NCI-H2227 treated with DMSO at 0.1 percent for 48 hours (cell line): ENCODE measurements at regions not wholly inside any gene's neighbourhood (a gene's known extent, or its start where the extent isn't known, plus 50 kb on each side); places are given as distances from the start of the nearest gene placed in this dataset.

ENCODE experiments used
- DNase-seq: peaks from one replicate; lab custom pipeline; 2025; lab: John Stamatoyannopoulos, UW

- DNase-seq, result no peak
Measured at GRCh38 chr20:40320517-40321011, 368.5 kb downstream of the MAFB start.

DNA sequence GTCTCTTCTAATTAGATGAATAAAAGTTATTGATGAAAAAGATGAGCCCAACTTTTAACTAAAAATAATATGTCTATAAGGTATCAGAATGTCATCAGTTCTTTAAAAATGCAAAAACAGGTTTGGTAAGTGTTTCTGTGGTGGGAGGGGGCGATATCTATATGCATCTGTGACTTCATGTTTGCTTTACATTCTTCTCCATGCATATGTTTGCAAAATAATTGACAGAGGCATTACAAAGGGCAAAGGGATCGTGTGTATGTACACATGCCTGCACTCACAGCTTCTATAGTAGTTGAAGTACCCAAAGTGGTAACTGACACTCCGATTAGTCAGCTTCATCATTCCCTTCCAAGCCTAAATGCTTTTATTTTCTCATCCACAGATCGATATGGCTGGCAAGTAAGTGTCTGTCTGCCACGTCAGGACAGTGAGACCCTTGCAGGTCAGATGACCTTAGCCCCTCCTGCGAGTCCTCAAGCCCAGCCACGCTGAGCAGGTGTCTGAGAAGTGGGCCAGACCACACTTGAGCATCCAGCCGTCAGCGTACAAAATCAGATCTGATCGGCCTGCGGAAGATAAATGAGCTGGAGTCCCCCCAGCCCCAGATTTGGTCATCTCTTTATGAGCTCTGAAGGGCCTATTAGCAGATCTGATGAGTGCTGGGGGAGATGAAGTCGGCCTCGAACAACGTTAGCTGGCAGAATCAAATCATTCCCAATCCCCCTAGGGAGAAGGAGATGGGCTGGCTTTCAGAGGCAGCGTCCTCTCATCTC is 369.1 kb downstream of the MAFB start:
- DNase-seq, result peak; percentile 52

- no peak for DNase-seq
Measured at GRCh38 chr20:40319056-40319455, 370.0 kb downstream of the MAFB start.

DNA sequence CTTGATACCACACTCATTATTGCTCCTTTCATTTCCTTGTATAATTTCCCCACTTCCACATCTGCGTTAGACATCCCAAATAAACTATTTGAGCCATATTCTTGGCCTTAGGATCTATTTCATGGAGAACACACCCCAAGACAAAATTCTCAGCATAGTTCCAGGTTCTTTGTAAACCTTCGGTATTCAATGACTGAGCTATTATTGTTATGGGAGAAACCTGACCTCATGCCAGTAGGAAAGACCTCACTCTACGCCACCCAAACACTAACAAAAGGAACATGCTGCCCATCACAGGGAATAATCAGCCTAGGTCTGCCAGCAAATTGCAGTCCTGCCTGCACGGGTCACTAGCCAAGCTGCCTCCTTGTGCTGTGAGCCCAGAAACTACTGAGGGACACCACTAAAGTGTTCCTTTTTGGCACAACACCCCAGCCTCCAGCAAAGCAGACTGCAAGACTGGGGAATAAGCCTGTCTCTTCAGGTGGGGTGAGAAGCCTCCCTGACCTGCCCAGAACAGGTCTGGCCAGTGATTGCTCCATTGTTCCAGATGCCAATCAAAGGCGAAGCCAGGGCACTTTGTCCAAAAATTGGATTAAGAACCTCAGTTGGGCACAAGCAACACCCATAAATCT is 371.8 kb downstream of the MAFB start:
- no peak for DNase-seq

DNA sequence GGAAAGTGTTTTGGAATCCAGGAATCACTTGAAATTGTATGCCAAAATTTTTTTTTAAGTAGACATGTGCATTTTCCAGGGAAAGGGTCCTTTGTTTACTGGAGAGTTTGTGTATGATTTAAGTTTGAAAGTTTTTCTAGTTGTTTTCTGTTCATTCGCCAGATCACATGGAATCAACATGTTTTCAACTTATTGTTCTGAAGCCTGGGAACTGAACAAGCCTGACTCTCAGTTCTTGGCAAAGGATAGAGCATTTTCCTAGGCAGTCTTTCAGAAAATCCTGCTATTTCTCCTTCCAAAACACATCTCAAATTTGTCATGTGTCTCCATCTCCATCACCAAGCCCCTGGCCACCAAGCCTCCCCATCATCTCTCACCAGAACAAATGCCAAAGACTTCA is 374.8 kb downstream of the MAFB start:
- DNase-seq, result no peak

DNA sequence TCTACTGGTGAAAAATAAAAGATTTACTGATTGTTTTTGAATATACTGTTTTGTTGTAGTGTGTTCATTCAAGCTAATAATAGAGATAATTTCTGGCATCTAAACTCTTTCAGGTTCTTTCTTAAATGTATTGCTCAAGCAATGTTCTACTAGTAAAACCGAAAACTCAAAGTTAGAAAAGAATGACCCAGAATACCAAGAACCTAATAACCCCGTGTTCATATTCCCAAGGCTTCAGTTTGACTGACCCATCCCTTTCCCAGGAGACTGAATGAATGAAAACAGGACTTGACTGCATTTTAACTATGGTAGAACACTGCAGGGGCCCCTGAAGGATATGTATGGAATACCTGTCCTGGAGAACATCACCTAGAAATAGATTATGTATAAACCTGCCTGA is 375.3 kb downstream of the MAFB start:
- DNase-seq, result no peak

DNA sequence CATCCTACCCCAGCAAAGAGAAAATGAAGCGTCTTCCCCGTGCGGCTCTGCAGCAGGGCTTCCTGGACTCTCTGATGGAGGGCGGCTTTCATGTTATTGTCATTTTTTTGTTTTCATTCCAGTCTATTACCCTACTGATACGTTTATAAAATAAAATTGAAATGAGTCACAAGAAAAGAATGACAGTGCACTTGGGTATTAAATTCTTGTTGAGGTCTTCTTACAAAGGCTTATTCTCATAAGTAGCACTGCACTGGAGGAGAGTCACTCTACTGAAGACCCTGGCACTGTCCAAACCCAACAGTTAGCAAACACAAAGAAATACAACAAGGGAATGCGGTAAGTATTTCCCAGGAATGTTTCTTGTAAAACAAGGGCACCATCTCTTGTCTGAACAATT is 379.3 kb downstream of the MAFB start:
- no peak for DNase-seq

DNA sequence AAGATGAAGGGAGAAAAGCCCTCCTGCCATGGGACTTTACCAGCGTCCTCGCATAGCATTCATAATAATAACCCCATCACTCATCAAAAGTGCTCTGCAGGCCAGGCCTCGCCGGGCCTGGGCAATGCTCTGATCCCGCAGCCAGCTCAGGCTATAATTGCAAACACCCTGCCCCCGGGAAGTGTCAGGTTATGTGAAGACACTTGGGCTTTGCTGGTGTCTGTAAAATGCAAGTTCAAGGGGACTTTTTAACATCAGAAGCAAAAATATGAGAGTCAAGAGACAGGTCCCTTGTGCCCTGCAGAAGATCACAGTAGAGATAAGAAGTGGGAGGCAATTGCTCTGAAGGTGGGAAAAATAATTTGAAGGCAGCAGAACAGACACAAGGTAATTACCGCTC is 381.0 kb downstream of the MAFB start:
- peak; percentile 25 for DNase-seq

- DNase-seq, result no peak
Measured at GRCh38 chr20:40307268-40307667, 381.8 kb downstream of the MAFB start.

DNA sequence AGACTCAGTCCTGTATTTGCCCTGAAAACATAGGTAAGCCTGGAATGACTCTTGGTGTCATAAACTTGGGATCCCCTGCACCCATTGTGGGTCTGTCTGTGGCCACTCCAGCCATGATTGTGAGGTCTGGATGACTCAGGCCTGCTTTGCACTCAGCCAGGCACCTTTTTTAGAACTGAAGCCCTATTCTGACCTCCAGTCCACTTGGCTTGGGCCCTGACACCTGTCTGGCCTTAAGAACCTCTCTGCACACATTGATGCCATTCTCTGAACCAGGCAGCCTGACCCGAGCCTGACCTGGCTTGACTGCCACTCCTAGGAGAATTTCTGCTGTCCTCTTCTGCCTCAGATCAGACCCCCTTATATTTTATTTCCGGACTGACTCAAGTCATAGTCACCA is 383.7 kb downstream of the MAFB start:
- no peak for DNase-seq

GRCh38 chr20:40304119-40304613 is 384.9 kb downstream of the MAFB start:
- DNase-seq, result no peak

GRCh38 chr20:40294747-40295146 is 394.3 kb downstream of the MAFB start:
- no peak for DNase-seq

DNA sequence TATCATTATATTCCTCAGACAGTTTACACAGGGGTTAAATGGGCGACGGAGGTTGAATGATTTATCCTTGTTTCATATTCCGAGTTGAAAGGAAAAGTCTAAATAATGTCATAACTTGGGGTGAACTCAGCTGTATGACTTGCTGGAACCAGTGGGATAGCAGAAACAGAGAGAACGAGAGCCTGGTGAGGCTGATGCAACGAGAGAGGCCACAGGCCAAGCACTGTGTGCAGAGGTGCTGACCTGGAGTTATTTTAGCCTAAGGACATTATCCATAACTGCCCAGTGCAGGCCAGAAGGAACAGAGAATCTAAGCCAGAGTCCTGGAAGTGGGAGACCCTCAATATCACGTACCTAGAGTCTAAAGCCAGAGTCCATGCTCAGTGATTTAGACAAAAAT is 394.9 kb downstream of the MAFB start:
- peak; percentile 56 for DNase-seq

GRCh38 chr20:40293740-40294139 is 395.3 kb downstream of the MAFB start:
- peak; percentile 56 for DNase-seq

- DNase-seq, result no peak
Measured at GRCh38 chr20:40291493-40292135, 397.4 kb downstream of the MAFB start.

GRCh38 chr20:40287683-40288082 is 401.4 kb downstream of the MAFB start:
- DNase-seq, result no peak

GRCh38 chr20:40286975-40287531 is 402.0 kb downstream of the MAFB start:
- DNase-seq, result no peak

- no peak for DNase-seq
Measured at GRCh38 chr20:40284611-40285010, 404.4 kb downstream of the MAFB start.

DNA sequence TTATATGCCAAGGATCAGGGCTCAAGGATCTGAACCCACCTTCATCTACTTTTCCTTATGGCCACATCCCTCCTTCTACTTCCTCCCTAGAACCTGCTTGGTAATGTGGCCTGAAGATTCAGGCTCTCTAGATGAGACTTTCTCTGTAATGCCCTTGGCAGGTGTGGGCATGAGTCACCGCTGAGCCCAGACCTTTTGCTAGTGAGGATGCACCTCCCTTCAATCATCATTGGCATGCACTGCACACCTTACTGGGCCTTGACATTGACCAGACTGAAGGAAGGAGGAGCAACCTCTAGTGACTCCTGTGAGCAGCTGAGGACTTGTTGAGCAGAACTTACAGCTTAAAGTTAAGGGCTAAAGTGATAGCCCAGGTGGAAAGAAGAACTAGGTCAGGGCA is 405.3 kb downstream of the MAFB start:
- no peak for DNase-seq

- DNase-seq, result no peak
Measured at GRCh38 chr20:40282941-40283340, 406.1 kb downstream of the MAFB start.

DNA sequence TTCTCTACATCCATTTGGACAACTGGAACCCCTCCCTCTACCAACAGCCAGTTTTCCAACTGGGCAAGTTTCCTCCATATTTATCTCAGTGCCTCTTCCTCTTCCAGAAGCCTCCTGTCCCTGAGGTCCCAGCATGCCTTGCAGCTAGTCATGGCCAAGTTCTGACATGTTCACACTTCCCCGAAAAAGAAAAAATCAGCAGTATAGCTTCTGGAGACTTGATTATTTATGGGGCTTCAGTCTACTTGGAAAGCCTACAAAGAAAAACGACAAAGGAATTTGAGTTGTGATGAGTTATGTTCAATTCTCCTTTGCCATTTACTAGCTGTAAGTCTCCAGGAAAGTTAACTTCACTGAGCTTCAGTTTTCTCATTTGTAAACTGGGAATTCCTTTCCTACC is 406.5 kb downstream of the MAFB start:
- DNase-seq, result no peak

- no peak for DNase-seq
Measured at GRCh38 chr20:40280616-40281015, 408.4 kb downstream of the MAFB start.

- peak; percentile 32 for DNase-seq
Measured at GRCh38 chr20:40279390-40279789, 409.6 kb downstream of the MAFB start.
